GM18951 (cell line): ENCODE measurements at regions not wholly inside any gene's neighbourhood (a gene's known extent, or its start where the extent isn't known, plus 50 kb on each side); places are given as distances from the start of the nearest gene placed in this dataset.

Experiments used
- POLR2A ChIP-seq: IDR thresholded peaks from 4 replicates; pipeline ENCODE4 v1.6.1; 2011; ENCODE audit warnings: mild to moderate bottlenecking; ENCODE audit not compliant: insufficient read length, insufficient read depth; ENCODE audit errors: extremely low read depth
- in situ Hi-C: fragments of 300-500 bp; cut with MboI; formaldehyde crosslinking; loops from one replicate; pipeline ENCODE4 v1.12.0; 2022; ENCODE audit warnings: low sequenced_read_pairs, mixed read lengths, inconsistent platforms; ENCODE audit not compliant: unreplicated experiment

DNA sequence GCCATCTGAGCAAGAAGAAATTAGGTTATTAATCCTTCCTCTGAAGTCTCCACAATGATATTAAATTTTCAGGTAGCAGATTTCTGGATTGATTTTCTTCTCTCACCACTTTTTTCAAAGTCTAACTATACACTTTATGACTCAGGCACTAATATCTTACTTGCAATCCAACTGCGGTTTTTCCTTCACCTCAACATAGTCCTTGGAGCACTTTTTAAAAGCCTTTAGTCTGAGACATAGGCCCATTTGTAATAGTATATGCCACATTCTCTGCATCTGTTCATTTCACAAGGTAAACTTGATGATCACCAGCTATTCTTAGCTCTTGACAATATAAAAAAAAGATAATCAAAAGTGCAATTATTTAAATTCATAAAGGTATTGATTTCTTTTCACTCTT, 55.9 kb upstream of the EDNRA start:
- in situ Hi-C loops = no loop called here
- TF ChIP-seq POLR2A = no peak

- in situ Hi-C loops = no loop called here
- TF ChIP-seq POLR2A = no peak
Observed at GRCh38 chr4:147428583-147428982, 52.3 kb upstream of the EDNRA start.

DNA sequence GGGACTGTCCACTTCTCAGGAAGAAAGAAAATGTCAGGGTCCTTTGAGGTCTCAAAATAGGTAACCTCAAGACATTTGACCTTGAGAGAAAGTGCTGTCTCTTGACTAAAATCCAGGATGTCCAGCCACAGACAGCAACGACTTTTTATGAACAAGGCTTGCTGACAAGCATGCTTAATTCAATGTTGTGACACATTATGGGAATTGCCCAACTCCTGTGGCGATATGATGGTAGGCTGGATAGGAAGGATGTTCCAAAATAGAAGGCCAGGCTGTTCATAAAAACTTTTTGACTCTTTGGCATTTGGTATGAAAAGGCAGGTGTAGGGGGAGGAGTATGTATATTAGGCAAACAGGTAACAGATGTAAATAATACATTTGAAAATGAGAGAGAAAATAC, 50.8 kb upstream of the EDNRA start:
- TF ChIP-seq POLR2A = no peak
- in situ Hi-C loops = no loop called here
